ENCODE measurements at regions not wholly inside any gene's neighbourhood (a gene's known extent, or its start where the extent isn't known, plus 50 kb on each side); places are given as distances from the start of the nearest gene placed in this dataset.

DNA sequence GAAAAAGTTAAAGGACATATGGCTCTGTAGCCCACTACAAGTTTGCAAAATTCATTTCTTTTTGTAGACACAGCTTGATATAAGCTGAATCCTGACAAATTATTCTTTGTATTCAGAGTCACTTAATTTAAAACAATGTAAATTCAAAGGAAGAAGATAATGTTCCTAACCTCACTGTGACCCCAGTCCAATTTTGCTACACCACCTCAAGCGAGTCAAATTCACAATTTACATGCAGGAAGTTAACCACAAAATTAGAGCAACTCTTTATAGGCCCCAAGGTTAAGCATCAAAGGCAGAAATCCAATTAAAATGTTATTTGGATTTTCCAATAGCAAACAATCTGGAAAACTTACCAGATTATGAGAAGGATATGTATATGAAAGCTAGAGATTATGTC, 119.5 kb upstream of the CNTN6 start:
- TF ChIP-seq, protein P1, sequence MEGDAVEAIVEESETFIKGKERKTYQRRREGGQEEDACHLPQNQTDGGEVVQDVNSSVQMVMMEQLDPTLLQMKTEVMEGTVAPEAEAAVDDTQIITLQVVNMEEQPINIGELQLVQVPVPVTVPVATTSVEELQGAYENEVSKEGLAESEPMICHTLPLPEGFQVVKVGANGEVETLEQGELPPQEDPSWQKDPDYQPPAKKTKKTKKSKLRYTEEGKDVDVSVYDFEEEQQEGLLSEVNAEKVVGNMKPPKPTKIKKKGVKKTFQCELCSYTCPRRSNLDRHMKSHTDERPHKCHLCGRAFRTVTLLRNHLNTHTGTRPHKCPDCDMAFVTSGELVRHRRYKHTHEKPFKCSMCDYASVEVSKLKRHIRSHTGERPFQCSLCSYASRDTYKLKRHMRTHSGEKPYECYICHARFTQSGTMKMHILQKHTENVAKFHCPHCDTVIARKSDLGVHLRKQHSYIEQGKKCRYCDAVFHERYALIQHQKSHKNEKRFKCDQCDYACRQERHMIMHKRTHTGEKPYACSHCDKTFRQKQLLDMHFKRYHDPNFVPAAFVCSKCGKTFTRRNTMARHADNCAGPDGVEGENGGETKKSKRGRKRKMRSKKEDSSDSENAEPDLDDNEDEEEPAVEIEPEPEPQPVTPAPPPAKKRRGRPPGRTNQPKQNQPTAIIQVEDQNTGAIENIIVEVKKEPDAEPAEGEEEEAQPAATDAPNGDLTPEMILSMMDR (IDR thresholded peaks at IDR 0.05; ENCODE audit: insufficient read depth, low read depth, low read length) = no peak
- H3K4me3 ChIP-seq (ENCODE audit: low read depth, low read length) = no peak overlapping the region
- no peak for DNase-seq (ENCODE audit: low read depth)

DNA sequence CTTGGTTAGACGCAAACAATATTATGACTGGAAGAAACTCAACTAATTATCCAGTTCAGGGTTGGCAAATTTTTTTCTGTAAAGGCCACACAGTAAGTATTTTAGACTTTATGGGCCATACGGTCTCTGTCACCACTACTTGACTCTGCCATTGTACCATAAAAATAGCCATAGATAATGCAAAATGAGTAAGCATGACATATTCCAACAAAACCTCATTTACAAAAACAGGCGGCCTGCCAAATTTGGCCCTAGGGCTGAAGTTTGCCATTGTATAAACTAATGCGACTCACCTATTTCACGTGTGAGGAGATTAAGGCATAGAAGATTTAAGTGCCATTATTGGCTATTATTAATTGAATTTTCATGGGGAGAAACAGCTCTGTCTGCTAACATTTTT, 116.8 kb upstream of the CNTN6 start:
- DNase-seq (ENCODE audit: low read depth) = no peak
- H3K4me3 ChIP-seq (ENCODE audit: low read depth, low read length) = no peak overlapping the region
- TF ChIP-seq, protein P1 (IDR thresholded peaks at IDR 0.05; ENCODE audit: insufficient read depth, low read depth, low read length) = no peak

GRCh38 chr3:981156-981555, 111.7 kb upstream of the CNTN6 start:
- no peak for DNase-seq (ENCODE audit: low read depth)
- TF ChIP-seq, protein P1 (IDR thresholded peaks at IDR 0.05; ENCODE audit: insufficient read depth, low read depth, low read length) = no peak
- H3K4me3 ChIP-seq (ENCODE audit: low read depth, low read length) = no peak overlapping the region

DNA sequence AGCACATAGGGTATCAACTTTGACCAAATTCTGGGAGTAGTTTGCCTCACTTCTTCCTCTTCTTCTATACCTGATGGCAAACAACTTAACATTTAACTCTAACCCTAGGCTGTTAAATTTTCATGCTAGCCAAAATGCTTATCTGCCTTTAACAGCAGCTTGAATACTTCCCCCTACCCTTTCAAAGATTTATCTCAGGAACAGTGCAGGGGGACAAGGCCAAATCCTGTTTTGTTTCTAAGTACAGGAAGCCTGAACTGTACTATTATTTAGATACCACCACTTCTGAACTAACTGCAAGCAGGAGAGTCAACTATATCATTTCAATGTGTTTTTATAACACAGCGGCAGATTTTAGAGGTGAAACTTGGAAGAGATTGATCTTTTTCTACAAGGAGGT, 104.0 kb upstream of the CNTN6 start:
- TF ChIP-seq, protein P1 (IDR thresholded peaks at IDR 0.05; ENCODE audit: insufficient read depth, low read depth, low read length) = no peak
- no peak for DNase-seq (ENCODE audit: low read depth)
- no peak overlapping the region for H3K4me3 ChIP-seq (ENCODE audit: low read depth, low read length)

DNA sequence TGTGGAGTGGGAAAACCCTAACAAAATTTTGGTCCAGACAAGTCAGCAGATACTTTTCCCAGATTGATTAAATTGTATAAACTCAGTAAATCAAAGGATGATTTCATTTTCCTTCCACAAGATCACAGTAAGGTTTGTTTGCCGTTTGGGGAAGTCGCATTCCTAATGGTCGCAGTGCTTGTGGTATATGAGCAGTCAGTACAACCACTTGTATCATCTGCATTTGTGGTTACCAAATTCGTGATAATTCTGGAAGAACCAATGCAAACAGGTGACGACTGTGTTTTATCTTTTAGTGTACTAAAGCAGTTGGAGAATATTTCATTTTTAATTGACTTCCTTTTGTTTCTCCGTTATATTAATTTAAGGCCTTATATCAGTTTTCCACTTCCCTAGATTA, 100.0 kb upstream of the CNTN6 start:
- no peak overlapping the region for H3K4me3 ChIP-seq (ENCODE audit: low read depth, low read length)
- TF ChIP-seq, protein P1 (IDR thresholded peaks at IDR 0.05; ENCODE audit: insufficient read depth, low read depth, low read length) = no peak
- no peak for DNase-seq (ENCODE audit: low read depth)

GRCh38 chr3:1002010-1002409, 90.8 kb upstream of the CNTN6 start:
- H3K4me3 ChIP-seq (ENCODE audit: low read depth, low read length) = no peak overlapping the region
- TF ChIP-seq, protein P1 (IDR thresholded peaks at IDR 0.05; ENCODE audit: insufficient read depth, low read depth, low read length) = no peak
- no peak for DNase-seq (ENCODE audit: low read depth)

GRCh38 chr3:1007866-1008265, 85.0 kb upstream of the CNTN6 start:
- TF ChIP-seq, protein P1 (IDR thresholded peaks at IDR 0.05; ENCODE audit: insufficient read depth, low read depth, low read length) = no peak
- no peak overlapping the region for H3K4me3 ChIP-seq (ENCODE audit: low read depth, low read length)
- DNase-seq (ENCODE audit: low read depth) = peak; percentile 62
